RWPE1 (cell line): ENCODE measurements at regions not wholly inside any gene's neighbourhood (a gene's known extent, or its start where the extent isn't known, plus 50 kb on each side); places are given as distances from the start of the nearest gene placed in this dataset.

Source experiments
- CTCF ChIA-PET: fragments of 350-600 bp; sonication (Branson Sonifier 250); formaldehyde crosslinking; extraction: SDS; loops from one replicate; lab custom pipeline; 2021; lab: Yijun Ruan, JAX
- POLR2A ChIA-PET: fragments of 400-600 bp; formaldehyde crosslinking; extraction: SDS; loops from one replicate; lab custom pipeline; 2020; ENCODE audit warnings: antibody characterized with exemption; ENCODE audit not compliant: low non-redundant PET; lab: Yijun Ruan, JAX
- DNase-seq: peaks from one replicate; pipeline ENCODE4 v3.0.0; 2012; ENCODE audit warnings: low spot score
- H3K27ac ChIP-seq: fragments of 450-650 bp; 2 replicates; pipeline ENCODE4 v1.5.1; 2017
- CTCF ChIP-seq: fragments of 450-650 bp; conservative IDR thresholded peaks from 2 replicates; pipeline ENCODE4 v1.5.1; 2017; ENCODE audit warnings: low read depth, mild to moderate bottlenecking

GRCh38 chr2:5093518-5093917, 598.7 kb upstream of the SOX11 start:
- H3K27ac ChIP-seq: no peak overlapping the region
- CTCF ChIA-PET: interaction anchor here (0.7 kb wide), 1 partner anchor 703 kb away, joined by 4 read pairs; no protein-coding TSS in a partner anchor
- no peak for TF ChIP-seq CTCF
- POLR2A ChIA-PET: no interaction called here
- no peak for DNase-seq

- POLR2A ChIA-PET: no interaction called here
- no peak for DNase-seq
- no peak for TF ChIP-seq CTCF
- CTCF ChIA-PET: no interaction called here
- no peak overlapping the region for H3K27ac ChIP-seq
These were observed 598.0 kb upstream of the SOX11 start for GRCh38 chr2:5094192-5094591.

GRCh38 chr2:5098286-5098685, 593.9 kb upstream of the SOX11 start:
- no peak for DNase-seq
- no peak overlapping the region for H3K27ac ChIP-seq
- no peak for TF ChIP-seq CTCF
- POLR2A ChIA-PET: no interaction called here
- CTCF ChIA-PET: no interaction called here

- ChIA-PET CTCF (no interaction called here), POLR2A (no interaction called here)
- no peak for DNase-seq
- TF ChIP-seq CTCF: no peak
- no peak overlapping the region for H3K27ac ChIP-seq
These were observed 589.4 kb upstream of the SOX11 start for GRCh38 chr2:5102823-5103222.

- TF ChIP-seq CTCF: no peak
- no peak for DNase-seq
- CTCF ChIA-PET: no interaction called here
- no peak overlapping the region for H3K27ac ChIP-seq
- POLR2A ChIA-PET: no interaction called here
These were observed 580.6 kb upstream of the SOX11 start for GRCh38 chr2:5111581-5111980.

- no peak overlapping the region for H3K27ac ChIP-seq
- no peak for DNase-seq
- ChIA-PET CTCF (no interaction called here), POLR2A (no interaction called here)
- no peak for TF ChIP-seq CTCF
These were observed 573.1 kb upstream of the SOX11 start for GRCh38 chr2:5119046-5119445.

- TF ChIP-seq CTCF: no peak
- no peak overlapping the region for H3K27ac ChIP-seq
- no peak for DNase-seq
- POLR2A ChIA-PET: no interaction called here
- CTCF ChIA-PET: no interaction called here
These were observed 571.1 kb upstream of the SOX11 start for GRCh38 chr2:5121121-5121520.
